ENCODE measurements at regions not wholly inside any gene's neighbourhood (a gene's known extent, or its start where the extent isn't known, plus 50 kb on each side); places are given as distances from the start of the nearest gene placed in this dataset.
"Not testable (repeated sequence)": the region's sequence is repeated elsewhere in the genome, so short reads cannot be mapped to it uniquely, and the experiment has no call there.

DNA sequence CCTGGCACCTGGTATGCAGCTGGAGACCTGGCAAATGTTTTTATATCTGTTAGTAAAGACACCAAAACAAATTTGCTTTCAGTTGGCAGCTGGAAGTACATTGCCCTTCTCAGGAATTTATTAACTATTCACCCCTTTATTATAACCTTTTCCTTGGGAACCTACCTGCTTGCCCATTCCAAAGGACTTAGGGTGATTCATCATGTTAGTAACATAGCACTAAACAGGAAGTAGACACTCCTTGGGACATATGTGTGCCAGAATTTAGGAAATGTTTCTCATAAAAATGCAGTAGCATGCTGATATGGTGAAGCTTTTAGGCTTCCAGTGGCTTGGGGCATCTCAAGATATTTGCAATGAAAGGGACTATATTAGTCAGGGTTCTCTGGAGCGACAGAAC lies 184.2 kb downstream of the DMAC1 start:
- no peak for DNase-seq

DNA sequence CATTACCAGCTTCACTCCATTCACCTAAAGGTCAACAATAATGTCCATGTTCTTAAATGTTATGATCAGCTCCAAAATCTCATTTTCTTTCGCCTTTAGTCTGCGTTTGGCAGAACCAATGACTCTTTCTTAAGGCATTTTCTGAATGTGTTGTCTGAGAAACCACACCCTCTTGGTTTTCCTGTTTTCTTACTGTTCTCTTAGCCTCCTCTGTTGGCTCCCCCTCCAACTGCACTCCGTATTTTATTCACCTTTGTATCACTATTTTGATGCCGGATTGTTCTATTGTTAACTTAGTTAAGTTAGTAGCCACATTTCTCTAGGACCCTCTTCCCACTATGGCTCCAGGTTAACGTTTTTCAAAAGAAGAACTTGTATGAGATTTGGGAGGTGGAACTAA lies 185.6 kb downstream of the DMAC1 start:
- DNase-seq: no peak

DNA sequence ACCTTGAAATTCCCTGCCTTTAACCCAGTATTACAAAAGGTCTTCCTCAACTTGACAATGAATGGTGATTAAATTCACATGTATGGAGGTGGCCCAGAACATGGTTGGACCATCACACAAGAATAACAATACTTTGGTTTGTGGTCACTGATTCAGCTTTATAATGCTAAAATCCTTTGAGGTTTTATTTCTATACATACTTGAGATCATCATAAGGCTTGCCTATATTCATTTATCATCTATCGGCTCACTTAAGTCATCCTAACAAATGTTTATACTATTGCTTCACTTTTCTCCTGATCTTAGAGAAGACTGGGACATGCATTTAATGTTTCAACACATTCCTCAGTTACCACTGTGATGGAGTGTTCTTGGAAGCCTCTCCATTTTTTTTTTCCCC lies 191.3 kb downstream of the DMAC1 start:
- DNase-seq: no peak

DNA sequence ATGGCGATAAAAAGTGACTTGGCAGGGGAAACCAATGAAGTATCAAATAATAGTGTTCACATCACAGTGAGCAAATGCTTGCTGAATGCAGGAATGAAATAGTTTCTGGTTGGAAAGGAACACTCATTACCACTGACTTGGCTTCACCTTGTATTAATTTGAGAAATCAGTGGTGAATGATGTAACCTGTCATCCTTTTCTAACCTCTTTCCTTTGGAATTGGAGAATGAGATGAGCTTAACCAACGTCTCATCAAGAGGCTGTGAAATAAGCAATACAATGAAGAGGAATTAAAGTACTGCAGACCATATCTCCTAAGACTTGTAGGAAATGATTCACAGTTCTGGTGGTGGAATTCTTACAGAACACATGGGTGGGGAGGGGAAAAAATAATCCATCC lies 192.2 kb downstream of the DMAC1 start:
- no peak for DNase-seq

DNA sequence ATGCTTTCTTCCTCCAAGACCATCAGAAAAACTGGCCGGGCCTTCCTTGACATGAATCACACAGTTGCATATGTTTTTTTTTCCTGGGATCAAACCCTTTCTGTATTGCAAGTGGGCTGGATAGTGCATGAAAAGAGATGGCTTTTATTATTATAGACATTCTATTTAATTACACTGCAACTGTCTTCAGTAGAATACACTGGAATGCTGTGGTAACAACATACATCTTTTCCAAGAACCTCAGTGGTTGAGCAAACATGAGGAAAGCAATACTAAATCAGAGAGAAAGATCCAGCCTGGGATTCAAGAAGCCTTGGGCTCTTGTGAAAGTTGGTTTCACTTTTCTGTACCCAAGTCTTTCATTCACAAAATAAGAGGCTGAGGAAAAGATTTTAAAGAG lies 193.0 kb downstream of the DMAC1 start:
- DNase-seq: no peak

DNA sequence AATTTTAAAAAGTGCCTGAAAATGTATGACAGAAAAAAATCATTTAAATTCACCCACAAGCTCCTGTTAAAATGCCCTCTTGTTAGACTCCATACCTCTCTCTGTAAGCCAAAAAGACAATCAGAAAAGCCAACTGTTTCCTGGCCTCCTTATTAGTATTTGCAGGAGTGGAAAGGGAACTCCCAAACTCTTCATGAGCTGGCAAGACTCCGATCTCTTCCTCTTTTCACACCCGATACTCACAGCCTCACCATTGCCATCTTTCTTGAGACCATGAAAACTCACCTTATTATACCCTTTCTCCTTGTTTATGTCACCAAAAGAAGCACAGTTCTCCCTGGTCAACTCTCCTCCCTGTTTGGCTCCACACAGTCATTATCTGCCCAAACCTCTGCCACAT lies 197.8 kb downstream of the DMAC1 start:
- no peak for DNase-seq

DNA sequence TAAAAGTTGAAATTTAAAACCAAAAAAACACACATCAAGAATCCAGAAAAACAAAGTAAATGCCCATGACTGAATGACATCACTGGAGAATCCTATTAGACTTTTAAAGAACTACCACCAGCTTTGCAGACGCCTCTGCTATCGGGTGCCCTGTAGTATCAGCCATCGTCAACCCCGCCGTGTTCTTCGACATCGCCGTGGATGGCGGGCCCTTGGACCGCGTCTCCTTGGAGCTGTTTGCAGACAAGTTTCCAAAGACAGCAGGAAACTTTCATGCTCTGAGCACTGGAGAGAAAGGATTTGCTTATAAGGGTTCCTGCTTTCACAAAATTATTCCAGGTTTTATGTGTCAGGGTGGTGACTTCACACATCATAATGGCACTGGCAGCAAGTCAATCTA lies 201.9 kb downstream of the DMAC1 start:
- DNase-seq: no peak

DNA sequence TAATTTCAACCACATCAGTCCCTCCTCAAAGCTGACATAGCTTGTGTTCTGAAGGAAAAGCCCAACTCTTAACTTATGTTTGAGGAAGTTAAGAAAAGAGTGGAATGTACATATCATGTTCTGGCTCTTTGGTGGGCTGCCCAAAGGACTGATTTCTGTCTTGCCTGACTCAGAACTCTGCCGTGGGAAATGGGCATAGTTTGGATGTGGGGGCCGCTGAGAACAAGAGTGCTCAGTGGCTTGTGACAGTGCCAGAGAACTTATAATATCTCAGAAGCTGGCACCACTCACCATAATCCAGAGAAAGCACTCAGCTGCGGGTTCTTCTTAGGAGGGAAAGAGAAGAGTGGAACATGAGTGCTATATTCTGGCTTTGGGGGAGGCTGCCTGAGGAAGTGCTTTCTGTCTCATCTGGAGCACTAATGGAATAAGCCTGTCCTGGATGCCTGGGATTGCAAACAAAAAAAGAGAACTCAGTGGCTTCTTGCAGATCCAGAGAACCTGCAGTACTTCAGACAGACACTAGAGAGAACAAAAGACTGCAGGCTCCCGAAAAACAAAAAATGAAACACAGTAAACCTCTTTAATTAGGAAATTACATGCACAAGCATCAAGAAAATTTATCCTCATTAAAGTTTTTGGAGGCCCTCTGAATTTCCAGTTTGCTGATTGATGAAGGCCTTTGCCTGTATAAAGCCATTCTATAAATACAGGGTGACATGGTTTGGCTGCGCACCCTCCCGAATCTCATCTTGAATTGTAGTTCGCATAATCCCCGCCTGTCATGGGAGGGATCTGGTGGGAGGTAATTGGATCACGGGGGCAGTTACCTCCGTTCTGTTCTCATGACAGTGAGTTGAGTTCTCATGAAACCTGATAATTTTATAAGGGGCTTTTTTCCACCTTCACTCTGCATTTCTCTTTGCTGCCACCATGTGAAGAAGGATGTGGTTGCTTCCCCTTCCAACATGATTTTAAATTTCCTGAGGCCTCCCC lies 207.0 kb downstream of the DMAC1 start:
- no peak for DNase-seq

DNA sequence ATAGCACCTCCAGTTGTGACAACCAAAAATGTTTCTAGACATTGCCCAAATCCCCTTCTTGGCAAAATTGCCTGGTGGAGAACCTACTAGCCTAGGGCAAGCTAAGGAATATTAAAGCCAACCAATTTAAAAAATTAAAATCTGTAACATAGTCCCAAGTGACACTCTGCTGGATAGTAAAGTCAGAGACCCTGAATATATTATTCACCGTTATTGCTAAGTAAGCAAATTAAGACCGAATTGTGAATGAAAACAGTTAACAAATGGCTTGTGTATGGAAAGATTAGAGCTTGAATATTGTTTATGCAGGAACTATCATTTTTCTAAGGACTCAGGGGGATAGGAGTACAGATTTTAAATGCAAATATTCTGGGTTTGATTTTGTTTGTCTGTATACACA lies 208.1 kb downstream of the DMAC1 start:
- no peak for DNase-seq

DNA sequence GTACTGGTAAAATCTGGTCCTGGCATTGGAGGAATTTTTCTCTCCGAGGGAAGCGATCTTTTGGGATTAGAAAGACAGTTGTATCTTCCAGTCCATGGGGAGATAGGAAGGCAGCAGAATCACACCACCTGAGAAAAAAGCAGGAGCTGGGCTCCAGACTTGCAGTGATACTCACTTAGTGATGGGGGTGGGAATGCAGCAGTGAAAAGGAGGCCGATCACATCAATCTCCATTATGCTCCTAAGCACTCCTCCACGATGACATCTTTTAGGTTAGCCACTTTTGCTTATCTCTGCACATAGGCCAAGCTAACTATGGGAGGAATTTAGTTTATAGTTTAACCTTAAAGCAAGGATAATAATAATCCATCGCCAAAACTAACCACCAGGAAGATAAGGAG lies 219.0 kb downstream of the DMAC1 start:
- no peak for DNase-seq

DNA sequence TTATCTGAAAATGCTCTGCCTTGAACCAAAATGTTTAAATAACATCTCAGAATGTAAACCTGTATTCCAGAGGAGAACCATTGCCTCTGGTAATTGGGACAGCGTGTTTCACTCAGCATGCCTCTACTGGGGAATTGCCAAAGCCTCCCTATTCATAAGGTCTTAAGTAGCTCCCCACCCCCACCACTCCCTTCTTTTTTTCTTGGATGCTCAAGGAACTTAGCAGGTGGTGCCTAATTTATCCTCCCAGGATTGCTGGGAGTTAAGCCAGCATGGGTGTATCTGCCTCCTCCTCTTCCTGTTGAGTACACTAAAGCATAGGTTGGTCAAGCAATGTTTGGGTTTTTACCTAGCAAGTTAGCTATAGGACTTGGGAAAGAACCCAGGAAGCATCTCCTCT lies 220.2 kb downstream of the DMAC1 start:
- no peak for DNase-seq

DNA sequence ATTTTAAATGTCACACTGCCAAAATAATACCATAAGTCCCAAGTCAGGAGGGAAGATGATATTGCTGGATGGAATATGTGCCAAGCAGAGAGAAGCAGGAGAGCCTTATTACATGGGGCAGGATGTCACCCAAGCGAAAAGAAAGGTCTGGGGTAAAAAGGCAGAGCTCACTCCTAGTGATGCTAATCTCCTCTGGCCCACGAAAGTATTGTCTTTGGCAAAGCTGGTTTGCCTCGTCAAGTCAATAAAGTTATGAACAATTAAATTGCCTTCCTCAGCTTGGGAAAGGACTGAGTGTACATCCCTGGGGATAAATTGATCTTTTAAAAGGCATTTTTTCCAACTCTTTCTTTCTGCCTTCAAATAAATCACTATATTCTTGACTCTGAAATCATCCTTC lies 220.6 kb downstream of the DMAC1 start:
- DNase-seq: no peak

DNA sequence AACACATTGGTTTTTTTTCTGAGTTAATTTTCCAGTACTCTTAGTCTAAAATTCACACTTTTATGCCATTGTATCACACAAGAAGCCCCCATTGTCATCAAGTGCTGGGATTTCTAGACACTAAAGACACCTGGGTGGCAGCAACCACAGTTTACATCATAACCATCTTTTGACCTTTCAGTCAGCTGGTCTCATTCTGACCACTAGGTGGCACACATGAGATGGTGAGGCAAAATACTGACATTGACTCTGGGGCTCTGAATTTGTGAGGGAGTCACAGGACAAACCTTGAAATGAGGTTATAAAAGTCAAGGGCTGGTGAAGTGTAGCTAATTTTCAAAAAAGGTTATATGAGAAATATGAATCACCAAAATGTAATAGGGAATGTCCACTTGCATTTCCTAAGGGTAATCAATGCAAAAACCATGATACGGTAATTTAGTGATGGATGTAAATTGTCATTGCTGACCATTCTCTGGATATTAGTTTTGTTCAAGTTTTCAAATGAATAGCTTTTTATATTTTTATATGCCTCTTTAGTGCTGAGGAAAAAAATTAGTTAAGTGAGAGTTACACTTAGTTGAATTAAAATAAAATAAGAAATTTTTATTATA lies 229.4 kb downstream of the DMAC1 start:
- DNase-seq: peak in 1 of 2 donors; percentile 19

DNA sequence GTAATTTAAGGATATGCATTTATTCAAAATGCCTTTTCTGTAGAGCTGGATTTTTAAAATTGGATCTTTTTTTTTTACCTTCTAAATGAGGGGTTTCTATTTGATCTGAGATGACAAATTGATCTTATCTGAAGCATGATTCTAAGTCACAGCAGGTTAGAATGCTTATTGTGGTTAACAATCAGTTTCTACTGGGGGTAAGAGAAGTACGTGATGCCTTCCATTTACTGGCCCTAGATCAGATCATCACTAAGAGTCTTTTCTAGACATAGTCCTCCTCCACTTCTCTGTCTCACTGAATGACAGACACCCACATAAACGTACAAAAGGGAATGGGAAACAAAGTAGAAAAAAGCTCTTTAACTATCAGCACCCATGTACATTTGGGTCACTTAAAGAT lies 231.9 kb downstream of the DMAC1 start:
- DNase-seq: no peak

DNA sequence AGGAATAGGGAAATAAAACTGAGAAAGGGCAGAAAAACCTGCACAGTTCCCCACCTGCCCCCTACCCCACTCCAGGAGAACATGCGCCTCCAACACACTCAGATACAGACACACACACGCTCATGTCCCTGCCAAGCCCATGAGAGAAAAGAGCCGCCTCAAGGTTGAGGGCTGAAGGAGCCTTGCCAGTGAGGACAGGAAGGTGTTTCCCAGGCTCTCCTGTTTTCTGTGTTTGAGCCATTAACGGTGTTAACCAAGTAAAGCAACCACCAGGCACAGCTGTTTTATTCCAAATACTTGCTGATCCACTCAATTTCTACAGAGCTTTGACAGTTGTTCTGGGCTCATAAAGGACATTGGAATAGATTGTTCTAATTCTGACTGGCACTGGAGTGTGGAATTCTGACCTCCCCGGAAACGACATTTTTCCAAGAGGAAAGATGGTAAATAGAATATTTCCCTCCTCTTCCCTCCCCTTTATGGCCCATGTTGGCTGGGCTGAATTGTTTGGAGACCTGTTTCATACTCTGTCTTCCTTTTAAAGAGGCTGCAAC lies 238.0 kb downstream of the DMAC1 start:
- DNase-seq: peak in 1 of 2 donors; percentile 3

DNA sequence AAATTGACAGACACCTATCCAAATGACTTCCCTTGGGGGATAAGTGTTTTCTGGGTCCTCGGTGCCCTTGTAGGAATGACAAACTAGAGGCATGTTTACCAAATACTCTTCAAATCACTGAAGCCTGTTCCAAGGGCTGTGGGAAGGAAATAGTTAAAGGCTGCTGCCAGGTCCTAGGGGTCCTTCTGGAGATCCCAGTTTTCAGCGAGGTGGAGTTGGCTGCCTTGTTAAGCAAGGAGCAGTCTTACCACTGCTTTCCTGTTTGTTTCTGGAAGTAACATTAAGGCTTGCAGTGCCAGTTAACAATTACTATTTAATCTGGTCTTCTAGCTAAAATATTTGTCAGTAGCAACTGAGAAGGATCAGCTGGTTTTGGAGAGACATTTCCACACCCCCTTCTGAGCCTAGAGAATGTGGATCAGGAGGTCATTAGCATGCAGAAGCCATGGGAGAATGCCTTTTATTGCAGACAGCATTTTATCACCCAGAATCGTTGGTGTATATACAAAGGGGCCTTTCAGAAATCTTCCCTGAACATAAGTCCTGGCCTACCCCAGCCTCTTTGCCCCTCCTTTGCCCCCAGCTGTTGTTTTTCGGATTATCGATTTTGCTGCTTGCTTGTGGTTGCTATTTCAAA lies 238.8 kb downstream of the DMAC1 start:
- DNase-seq: peak in 1 of 2 donors; percentile 5

DNA sequence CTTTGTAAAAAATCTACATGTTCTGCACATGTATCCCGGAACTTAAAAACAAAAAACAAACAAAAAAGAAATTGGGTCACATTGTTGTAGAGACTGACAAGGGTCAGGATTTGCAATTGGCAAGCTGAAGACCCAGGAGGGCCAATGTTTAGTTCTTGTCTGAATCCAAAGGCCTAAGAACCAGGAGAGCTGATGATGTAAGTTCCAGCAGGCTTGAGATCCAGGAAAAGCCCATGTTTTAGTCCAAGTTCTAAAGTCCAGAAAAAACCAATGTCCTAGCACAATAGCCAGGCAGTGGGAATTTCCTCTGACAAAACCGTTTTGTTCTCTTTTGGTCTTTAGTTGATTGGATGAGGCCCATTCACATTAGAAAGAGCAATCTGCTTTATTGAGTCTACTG lies 244.9 kb downstream of the DMAC1 start:
- no peak for DNase-seq

DNA sequence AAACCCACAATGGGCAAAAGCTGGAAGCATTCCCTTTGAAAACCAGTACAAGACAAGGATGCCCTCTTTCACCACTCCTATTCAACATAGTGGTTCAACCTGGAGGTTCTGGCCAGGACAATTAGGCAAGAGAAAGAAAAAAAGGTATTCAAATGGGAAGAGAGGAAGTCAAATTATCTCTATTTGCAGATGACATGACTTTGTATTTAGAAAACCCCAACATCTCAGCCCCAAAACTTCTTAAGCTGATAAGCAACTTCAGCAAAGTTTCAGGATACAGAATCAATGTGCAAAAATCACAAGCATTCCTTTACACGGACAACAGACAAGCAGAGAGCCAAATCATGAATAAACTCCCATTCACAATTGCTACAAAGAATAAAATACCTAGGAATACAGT lies 246.9 kb downstream of the DMAC1 start:
- DNase-seq: not testable (repeated sequence)

DNA sequence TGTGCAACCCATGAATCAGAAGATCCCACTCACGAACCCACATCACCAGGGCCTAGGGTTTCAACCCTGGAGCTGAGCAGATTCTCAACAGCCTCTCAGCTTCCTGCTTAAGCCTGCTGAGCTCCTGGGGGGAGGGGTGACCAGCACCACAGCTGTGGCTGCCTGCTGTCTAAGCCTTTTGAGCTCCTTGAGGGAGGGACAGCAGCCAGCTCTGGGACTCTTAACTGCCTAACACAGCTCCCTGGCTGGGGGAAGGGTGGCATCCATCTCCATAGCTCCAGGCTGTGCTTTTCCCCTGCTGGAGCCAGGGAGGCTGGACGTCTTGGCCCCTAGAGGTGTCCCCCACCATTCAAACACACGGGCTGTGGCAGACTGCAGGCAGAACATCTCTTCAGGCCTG lies 250.3 kb downstream of the DMAC1 start:
- DNase-seq: no peak

DNA sequence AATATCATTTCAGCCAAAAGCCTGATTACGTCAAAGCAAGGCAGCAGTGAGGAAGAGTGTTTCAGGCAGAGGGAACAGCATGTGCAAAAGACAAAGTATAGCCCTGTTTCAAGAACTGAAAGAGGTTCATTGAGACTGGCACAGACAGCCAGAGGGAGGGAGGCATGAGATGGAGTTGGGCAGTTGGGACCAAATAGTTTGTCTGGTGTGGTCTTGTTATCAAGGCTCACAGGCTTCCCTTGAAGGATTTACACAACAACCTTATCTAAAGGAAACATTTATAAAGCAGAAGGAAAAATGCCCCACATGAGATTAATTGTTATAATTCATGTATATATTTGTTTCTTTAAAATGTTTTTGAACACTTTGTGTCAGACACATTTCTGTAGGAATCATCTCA lies 253.3 kb downstream of the DMAC1 start:
- no peak for DNase-seq

DNA sequence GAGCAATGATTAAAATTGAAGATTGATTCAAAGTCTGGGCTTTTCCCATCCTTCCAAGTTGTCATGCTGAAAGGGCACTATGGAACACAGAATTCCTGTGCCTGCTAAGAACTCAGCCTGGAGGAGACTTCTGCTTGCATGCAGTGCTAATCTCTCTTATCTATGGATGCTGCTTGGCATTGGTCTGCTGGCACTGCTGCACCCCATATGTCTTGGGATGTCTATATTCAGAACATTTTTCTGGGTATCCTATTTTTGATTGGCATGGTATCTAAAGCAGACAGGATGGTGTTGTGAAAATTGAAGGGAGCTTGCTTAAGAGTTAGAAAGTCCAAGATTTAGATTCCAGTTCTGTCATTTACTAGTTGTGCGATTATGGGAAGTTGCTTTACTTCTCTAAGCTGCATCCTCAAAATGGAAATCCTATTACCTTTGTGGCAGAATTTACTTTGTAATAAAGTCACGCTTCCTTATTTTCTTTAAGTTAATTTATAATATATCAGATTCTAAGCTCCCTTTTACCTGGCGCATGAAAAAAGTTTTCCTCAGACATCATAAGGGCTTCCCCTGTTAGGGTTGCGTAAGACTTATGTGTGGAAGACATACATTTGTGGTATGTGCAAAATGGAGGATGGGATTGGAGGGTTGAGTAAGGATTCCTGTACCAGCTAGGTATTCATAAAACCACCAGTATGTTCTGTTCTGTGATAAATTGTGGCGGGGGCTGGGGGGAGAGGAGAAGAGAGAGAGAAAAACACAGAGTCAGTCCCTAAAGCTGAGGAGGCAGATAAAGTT lies 254.0 kb downstream of the DMAC1 start:
- DNase-seq: no peak

DNA sequence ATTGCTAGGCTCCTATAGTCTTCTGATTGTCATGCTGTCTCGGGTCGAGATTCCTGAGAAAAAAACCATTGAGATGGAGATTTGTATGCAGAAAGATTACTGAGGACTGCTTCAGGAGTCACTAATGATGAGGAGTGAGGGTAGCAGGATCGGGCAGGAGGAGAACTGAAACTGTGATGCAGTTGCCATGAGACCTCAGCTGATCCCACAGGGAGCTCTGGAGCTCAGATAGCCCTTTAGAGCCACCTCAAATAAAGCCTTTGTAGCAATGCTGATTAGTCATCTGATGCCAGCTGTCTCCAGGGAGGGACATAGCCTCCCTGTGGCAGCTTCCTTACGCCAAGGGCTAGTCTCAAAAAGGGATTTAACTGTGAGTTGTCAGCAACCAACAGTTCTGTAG lies 256.9 kb downstream of the DMAC1 start:
- DNase-seq: peak in 1 of 2 donors; percentile 5

DNA sequence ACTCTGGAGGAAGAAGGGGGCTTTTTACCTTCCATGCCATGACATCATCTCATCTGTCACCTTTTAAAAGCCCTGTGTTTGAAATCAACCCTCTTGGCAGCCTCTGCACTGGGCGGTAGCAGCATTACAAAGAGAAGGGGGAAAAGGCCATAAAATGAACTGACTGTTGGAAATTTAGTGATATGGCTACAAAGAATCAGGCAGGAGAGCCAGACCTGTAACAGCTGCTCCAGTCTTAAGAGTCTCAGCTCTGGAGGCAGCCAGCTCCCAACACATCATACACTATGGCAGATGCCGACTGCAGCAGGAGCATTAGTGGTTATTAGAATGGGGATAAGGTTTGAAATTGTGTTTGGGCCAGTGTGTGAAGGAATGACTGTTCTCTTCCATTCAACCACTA lies 257.5 kb downstream of the DMAC1 start:
- no peak for DNase-seq

Data from hippocampal formation (tissue), 2 donors.